ENCODE measurements at regions not wholly inside any gene's neighbourhood (a gene's known extent, or its start where the extent isn't known, plus 50 kb on each side); places are given as distances from the start of the nearest gene placed in this dataset.

- Histone ChIP-seq H3K79me2 (replicated peaks; ENCODE audit: insufficient read depth) (no peaks in the 10 kb centered on the region), H4K20me1 (replicated peaks; ENCODE audit: insufficient read depth) (no peaks in the 10 kb centered on the region), H3K4me1 (ENCODE audit: insufficient read depth) (peaks cover 8% of the 10 kb centered on the region; the same call in 1 of the 2 replicates), H3K27ac (ENCODE audit: low read depth) (no peak overlapping the region), H3K9me2 (ENCODE audit: insufficient read depth) (peaks cover 5% of the 10 kb centered on the region; the same call in 1 of the 2 replicates), H3F3A (replicated peaks; ENCODE audit: low read depth) (no peaks in the 10 kb centered on the region), H3K4me3 (no peak overlapping the region), H3K36me3 (ENCODE audit: insufficient read depth) (no peaks in the 10 kb centered on the region), H3K4me2 (peak overlapping the region; percentile 51; the same call in 1 of the 2 replicates), H2AFZ (peak overlapping the region; percentile 83; the same call in 1 of the 2 replicates), H3K27me3 (ENCODE audit: insufficient read depth) (no peaks in the 10 kb centered on the region)
- ATAC-seq (no peak), DNase-seq (ENCODE audit: low spot score) (no peak)
- no peak for TF ChIP-seq POLR2AphosphoS5 (IDR thresholded peaks at IDR 0.05; ENCODE audit: low read depth)
- no peak for TF ChIP-seq STAT1 (IDR thresholded peaks at IDR 0.05; ENCODE audit: unreplicated experiment)
- TF ChIP-seq EZH2phosphoT487 (IDR thresholded peaks at IDR 0.05; ENCODE audit: unreplicated experiment): no peak
- TF ChIP-seq CREB1 (CRISPR knock-in tag; IDR thresholded peaks at IDR 0.05; ENCODE audit: low read depth): no peak
- TF ChIP-seq JUNB (IDR thresholded peaks at IDR 0.05; ENCODE audit: unreplicated experiment): no peak
- no peak for TF ChIP-seq CTCF (conservative IDR thresholded peaks at IDR 0.05; ENCODE audit: low read depth in 2 of 2)
- no peak for TF ChIP-seq EZH2 (IDR thresholded peaks at IDR 0.05; ENCODE audit: low read depth, unreplicated experiment)
- TF ChIP-seq, protein P1, sequence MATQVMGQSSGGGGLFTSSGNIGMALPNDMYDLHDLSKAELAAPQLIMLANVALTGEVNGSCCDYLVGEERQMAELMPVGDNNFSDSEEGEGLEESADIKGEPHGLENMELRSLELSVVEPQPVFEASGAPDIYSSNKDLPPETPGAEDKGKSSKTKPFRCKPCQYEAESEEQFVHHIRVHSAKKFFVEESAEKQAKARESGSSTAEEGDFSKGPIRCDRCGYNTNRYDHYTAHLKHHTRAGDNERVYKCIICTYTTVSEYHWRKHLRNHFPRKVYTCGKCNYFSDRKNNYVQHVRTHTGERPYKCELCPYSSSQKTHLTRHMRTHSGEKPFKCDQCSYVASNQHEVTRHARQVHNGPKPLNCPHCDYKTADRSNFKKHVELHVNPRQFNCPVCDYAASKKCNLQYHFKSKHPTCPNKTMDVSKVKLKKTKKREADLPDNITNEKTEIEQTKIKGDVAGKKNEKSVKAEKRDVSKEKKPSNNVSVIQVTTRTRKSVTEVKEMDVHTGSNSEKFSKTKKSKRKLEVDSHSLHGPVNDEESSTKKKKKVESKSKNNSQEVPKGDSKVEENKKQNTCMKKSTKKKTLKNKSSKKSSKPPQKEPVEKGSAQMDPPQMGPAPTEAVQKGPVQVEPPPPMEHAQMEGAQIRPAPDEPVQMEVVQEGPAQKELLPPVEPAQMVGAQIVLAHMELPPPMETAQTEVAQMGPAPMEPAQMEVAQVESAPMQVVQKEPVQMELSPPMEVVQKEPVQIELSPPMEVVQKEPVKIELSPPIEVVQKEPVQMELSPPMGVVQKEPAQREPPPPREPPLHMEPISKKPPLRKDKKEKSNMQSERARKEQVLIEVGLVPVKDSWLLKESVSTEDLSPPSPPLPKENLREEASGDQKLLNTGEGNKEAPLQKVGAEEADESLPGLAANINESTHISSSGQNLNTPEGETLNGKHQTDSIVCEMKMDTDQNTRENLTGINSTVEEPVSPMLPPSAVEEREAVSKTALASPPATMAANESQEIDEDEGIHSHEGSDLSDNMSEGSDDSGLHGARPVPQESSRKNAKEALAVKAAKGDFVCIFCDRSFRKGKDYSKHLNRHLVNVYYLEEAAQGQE (IDR thresholded peaks at IDR 0.05; ENCODE audit: unreplicated experiment): no peak
- TF ChIP-seq, protein P2, sequence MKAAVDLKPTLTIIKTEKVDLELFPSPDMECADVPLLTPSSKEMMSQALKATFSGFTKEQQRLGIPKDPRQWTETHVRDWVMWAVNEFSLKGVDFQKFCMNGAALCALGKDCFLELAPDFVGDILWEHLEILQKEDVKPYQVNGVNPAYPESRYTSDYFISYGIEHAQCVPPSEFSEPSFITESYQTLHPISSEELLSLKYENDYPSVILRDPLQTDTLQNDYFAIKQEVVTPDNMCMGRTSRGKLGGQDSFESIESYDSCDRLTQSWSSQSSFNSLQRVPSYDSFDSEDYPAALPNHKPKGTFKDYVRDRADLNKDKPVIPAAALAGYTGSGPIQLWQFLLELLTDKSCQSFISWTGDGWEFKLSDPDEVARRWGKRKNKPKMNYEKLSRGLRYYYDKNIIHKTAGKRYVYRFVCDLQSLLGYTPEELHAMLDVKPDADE (IDR thresholded peaks at IDR 0.05): no peak
- peaks cover 8% of the 10 kb centered on the region for H3K27me3 Mint-ChIP-seq (ENCODE audit: insufficient read depth, low read depth, poor library complexity)
- no peak overlapping the region; the same call in 1 of the 2 replicates for H3K27ac Mint-ChIP-seq
- no peak overlapping the region for H3K4me3 Mint-ChIP-seq
- H3K36me3 Mint-ChIP-seq (ENCODE audit: low read depth): peaks cover 18% of the 10 kb centered on the region; the same call in 2 of the 3 replicates
- peaks cover 21% of the 10 kb centered on the region for H3K9me3 Mint-ChIP-seq
- H3K4me1 Mint-ChIP-seq: peaks cover 9% of the 10 kb centered on the region; the same call in 2 of the 3 replicates
Measured at GRCh38 chr15:67902579-67903009, 62.7 kb upstream of the RNU6-1 start.
